ENCODE measurements at regions not wholly inside any gene's neighbourhood (a gene's known extent, or its start where the extent isn't known, plus 50 kb on each side); places are given as distances from the start of the nearest gene placed in this dataset.
"Not testable (repeated sequence)": the region's sequence is repeated elsewhere in the genome, so short reads cannot be mapped to it uniquely, and the experiment has no call there.

DNA sequence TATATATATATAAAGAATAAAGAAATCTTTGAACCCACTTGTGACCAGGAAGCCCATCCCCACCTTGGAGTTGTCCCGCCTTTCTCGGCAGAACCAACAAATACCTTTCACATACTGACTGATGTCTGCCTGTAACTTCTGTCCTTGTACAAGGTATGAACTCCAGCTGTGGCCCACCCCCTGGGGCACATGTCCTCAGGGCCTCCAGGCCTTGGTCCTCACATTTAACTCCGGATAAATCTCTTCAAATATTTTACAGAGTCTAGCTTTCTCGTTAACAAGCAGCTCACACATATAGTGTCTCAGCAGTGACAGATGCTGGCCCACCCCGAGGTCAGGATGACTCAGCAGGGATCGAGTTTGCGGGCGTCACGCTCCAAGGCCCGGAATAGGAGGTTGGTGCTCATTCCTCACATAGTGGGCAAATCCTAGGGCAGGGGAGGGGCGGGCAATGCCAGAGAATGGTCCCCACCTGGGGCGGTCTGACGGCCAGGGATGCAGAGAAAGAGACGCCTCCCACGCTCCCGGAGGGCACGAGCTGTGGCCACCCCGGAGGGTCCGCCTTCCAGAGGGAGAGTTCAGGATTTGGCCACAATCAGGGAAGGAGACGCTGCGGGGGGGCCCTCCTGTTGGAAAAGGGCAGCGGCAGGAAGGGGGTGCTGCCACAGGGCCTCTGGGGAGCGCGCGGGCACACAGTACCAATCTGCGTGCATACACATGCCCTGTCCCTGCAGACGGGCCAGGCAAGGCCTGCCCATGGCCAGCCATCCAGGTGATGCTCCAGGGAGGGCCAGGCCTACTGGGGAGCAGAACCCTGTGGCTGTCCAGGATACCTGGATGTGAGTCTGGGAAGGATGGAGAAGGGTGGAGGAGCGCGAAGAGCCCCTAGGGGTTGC lies 87.8 kb upstream of the METTL9 start:
- TF ChIP-seq GABPB1 (CRISPR knock-in tag; IDR thresholded peaks at IDR 0.05): 0 out of 2 replicates have a peak, but pooled peaks have one; percentile 18
- DNase-seq (ENCODE audit: low spot score); H3K27me3 Mint-ChIP-seq (ENCODE audit: low read depth); H3K4me3 Mint-ChIP-seq; H3K9me3 Mint-ChIP-seq; POLR2A ChIA-PET; CTCF ChIA-PET; ATAC-seq; H3K36me3 Mint-ChIP-seq: not testable (repeated sequence)
- Mint-ChIP-seq H3K4me1 (peaks cover 40% of the 10 kb centered on the region), H3K27ac (peak overlapping the region; percentile 57; the same call in 1 of the 2 replicates)

DNA sequence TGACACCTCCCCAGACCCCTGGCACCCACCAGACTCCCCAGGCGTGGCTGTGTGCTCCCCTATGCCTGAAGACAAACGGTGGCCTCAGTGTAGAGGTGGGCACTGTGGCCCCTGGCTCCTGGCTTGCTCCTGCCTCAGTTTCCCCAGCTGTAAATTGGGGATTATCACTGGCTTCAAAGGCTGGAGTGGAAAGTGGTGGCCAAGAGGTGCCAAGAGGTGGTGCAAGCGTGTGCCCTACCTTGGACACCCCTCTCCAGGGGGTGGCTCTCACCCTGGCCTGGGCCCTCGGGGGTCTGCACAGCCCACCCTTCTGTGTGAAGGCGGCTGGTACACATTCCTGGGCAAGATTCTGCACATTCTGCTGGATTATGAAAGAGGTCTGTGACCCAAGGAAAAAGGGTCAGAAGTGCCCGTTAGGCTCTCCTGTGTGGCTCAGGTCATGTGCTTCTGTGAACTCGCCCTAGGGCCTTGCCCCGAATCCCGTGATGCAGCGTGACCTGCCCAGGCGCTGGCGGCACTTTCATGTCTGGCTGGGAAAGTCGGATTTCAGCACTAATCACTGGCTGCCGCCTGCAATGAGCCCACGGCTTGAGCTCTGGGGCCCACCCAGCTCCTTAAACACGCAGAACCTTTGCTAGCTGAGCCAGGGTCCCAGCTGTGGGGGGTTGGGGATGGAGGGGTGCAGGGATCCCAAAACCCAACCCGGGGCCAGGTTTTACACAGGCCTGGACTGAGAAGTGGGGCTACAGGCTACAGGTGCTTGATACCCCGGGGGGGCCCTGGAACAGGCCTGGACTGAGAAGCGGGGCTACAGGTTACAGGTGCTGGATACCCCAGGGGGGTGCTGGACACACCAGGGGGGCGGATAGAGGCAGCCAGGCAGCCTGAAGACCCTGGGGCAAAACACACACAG lies 86.8 kb upstream of the METTL9 start:
- DNase-seq (ENCODE audit: low spot score); POLR2A ChIA-PET; H3K27ac Mint-ChIP-seq: not testable (repeated sequence)

DNA sequence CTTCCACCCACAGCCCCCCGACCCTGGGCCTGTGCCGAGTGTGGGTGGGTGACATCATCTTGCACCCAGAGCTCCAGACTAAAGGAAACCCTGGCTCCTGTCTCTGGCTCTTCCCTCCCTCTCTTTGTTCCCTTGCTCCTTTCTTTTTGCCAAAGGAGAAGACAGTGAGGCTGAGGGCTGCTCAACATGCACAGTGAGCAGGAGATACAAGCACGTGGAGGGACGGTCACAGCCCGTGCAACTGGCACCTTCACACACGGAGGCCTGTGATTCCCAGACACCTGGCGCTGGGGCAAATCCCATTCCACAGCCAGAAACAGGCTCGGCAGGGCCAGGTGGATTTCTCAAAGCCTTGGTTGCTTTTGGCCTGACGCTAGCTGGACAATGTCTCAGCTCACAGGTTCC lies 86.0 kb upstream of the METTL9 start:
- H3K36me3 Mint-ChIP-seq; H3K27ac Mint-ChIP-seq; DNase-seq (ENCODE audit: low spot score); ATAC-seq; H3K9me3 Mint-ChIP-seq; POLR2A ChIA-PET; CTCF ChIA-PET; H3K27me3 Mint-ChIP-seq (ENCODE audit: low read depth); H3K4me3 Mint-ChIP-seq: not testable (repeated sequence)
- H3K4me1 Mint-ChIP-seq: peaks cover 41% of the 10 kb centered on the region

More for the DNA sequence above, 86.8 kb upstream of the METTL9 start:
- ATAC-seq; H3K27me3 Mint-ChIP-seq (ENCODE audit: low read depth); H3K36me3 Mint-ChIP-seq; H3K4me3 Mint-ChIP-seq; H3K9me3 Mint-ChIP-seq; CTCF ChIA-PET: not testable (repeated sequence)
- peaks cover 40% of the 10 kb centered on the region for H3K4me1 Mint-ChIP-seq
- TF ChIP-seq, protein P1, sequence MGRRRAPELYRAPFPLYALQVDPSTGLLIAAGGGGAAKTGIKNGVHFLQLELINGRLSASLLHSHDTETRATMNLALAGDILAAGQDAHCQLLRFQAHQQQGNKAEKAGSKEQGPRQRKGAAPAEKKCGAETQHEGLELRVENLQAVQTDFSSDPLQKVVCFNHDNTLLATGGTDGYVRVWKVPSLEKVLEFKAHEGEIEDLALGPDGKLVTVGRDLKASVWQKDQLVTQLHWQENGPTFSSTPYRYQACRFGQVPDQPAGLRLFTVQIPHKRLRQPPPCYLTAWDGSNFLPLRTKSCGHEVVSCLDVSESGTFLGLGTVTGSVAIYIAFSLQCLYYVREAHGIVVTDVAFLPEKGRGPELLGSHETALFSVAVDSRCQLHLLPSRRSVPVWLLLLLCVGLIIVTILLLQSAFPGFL (CRISPR knock-in tag; IDR thresholded peaks at IDR 0.05; ENCODE audit: borderline replicate concordance): 0 out of 2 replicates have a peak, but pooled peaks have one; percentile 18
- TF ChIP-seq GABPB1 (CRISPR knock-in tag; IDR thresholded peaks at IDR 0.05): peak; percentile 82

DNA sequence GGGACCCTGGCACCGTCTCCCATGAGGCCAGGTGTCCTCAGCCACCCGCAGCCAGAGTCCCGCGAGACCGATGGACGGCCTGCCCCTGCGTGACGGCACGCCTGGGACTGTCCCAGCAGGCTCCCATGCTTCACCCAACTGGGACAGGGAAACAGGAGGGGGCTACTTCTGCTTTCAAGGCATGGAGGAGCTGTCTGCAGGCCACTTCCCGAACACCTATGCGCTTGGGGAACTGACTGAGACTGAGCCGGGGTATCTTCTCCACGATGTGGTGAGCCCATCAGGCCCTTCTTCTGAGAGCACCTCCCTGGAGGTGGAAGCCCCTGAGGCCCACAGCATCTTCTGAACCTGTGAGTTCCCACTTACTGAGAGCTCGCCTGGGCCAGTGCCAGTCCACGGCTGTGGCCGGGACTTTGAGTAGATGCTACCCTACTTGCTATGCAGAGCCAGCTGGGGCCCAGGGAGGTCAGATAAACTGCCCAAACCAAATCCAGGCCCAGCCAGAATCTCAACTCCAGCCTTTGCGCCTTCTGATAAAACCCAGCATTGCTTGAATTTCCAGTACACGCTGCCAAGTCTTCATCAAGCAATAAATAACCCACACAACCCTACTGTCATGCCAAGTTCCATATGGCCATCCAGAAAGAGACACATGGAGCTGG lies 85.4 kb upstream of the METTL9 start:
- peak overlapping the region; percentile 19; the same call in 1 of the 2 replicates for H3K27ac Mint-ChIP-seq
- H3K9me3 Mint-ChIP-seq, H3K36me3 Mint-ChIP-seq: not testable (repeated sequence)

DNA sequence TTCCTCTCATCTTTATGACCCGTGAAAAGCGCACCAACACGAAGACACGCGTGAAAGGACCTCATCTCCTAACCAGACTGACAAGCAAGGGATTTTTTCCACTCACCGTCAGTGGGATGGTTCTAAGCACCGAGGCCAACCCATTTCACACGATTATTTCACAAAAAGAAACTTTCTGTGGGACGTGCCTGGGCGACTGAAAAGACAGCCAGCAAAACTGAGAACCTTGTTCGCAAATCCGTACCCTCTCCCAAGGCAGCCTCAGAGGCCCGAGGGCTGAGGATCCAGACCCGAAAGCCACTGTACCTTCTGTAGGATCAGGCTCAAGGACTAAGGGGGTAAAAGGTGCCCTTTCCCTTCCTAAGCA lies 84.9 kb upstream of the METTL9 start:
- CTCF ChIA-PET: interaction anchor here (0.7 kb wide), 1 partner anchor 143 kb away, joined by 3 read pairs; no protein-coding TSS in a partner anchor
- H3K27me3 Mint-ChIP-seq (ENCODE audit: low read depth); H3K4me3 Mint-ChIP-seq; ATAC-seq; H3K9me3 Mint-ChIP-seq; H3K36me3 Mint-ChIP-seq; POLR2A ChIA-PET; DNase-seq (ENCODE audit: low spot score): not testable (repeated sequence)
- peak overlapping the region; percentile 19; the same call in 1 of the 2 replicates for H3K27ac Mint-ChIP-seq
- H3K4me1 Mint-ChIP-seq: peaks cover 42% of the 10 kb centered on the region

More for the DNA sequence above, 85.4 kb upstream of the METTL9 start:
- ATAC-seq; DNase-seq (ENCODE audit: low spot score); CTCF ChIA-PET; POLR2A ChIA-PET; H3K4me3 Mint-ChIP-seq; H3K27me3 Mint-ChIP-seq (ENCODE audit: low read depth): not testable (repeated sequence)
- TF ChIP-seq GABPB1 (CRISPR knock-in tag; IDR thresholded peaks at IDR 0.05): 0 out of 2 replicates have a peak, but pooled peaks have one; percentile 9
- H3K4me1 Mint-ChIP-seq: peaks cover 43% of the 10 kb centered on the region

DNA sequence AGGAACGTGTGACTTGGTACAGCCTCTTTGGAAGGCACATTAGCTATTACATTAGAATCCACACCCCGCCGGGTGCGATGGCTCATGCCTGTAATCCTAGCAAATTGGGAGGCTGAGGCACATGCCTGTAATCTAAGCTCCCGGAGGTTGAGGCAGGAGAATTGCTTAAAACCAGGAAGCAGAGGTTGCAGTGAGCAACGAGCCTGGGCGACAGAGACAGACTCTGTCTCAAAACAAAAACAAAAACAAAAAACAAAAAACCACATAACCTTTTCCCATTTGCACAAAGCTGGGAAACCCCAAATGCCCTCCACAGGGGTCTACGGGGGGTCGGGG lies 82.7 kb upstream of the METTL9 start:
- peaks cover 25% of the 10 kb centered on the region for H3K4me1 Mint-ChIP-seq
- POLR2A ChIA-PET; H3K9me3 Mint-ChIP-seq; CTCF ChIA-PET; H3K36me3 Mint-ChIP-seq; ATAC-seq; H3K27me3 Mint-ChIP-seq (ENCODE audit: low read depth); H3K27ac Mint-ChIP-seq; H3K4me3 Mint-ChIP-seq; DNase-seq (ENCODE audit: low spot score): not testable (repeated sequence)

DNA sequence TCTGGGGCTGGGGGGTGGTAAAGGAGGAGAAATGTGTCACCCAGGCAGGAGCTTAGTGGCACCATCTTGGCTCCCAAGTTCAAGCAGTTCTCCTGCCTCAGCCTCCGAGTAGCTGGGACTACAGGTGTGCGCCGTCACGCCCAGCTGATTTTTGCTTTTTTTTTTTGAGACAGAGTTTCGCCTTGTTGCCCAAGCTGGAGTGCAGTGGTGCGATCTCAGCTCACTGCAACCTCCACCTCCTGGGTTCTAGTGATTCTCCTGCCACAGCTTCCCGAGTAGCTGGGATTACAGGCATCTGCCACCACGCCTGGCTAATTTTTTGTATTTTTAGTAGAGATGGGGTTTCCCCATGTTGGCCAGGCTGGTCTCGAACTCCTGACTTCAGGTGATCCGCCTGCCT lies 82.1 kb upstream of the METTL9 start:
- peaks cover 24% of the 10 kb centered on the region for H3K4me1 Mint-ChIP-seq
- POLR2A ChIA-PET; CTCF ChIA-PET; H3K4me3 Mint-ChIP-seq; H3K27me3 Mint-ChIP-seq (ENCODE audit: low read depth); ATAC-seq; DNase-seq (ENCODE audit: low spot score); H3K27ac Mint-ChIP-seq; H3K9me3 Mint-ChIP-seq; H3K36me3 Mint-ChIP-seq: not testable (repeated sequence)

Measured in WTC11 (cell line).